Cerebellar cortex (tissue), 1 donor: ENCODE measurements at regions not wholly inside any gene's neighbourhood (a gene's known extent, or its start where the extent isn't known, plus 50 kb on each side); places are given as distances from the start of the nearest gene placed in this dataset.

ENCODE experiments used
- DNase-seq: peaks from one replicate; pipeline ENCODE4 v3.0.0-alpha.2; 2015; ENCODE audit warnings: low spot score

DNA sequence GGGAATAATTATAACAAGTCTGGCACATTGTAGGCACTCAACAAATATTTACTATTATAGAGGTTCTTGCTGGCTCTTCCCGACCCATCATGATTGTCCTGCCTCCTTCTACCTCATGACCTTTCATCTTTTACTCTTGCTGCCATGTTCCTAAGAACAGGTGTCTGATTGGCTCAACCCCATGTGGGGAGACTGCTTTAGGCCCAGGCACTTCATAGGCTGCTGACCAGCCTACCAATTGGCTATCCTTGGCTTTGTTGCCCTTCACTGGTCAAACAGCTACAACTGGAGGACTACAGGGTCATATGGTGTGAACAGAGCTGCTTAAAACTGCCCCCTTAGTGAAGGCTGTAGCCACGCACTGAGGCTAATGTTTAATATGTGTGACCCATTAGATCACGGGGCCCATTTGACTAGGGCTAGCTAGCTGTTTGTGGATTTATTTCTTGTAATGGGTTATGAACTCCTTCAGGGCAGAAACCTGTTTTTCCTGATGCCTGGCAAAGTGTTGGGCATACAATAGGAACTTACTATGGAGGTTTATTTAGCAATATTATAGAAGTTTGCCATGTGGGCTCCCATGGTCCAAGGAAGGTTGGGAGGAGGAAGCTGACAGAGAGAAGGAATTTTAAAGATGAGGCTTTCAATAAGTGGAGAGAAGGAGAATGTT, 239.9 kb upstream of the TBC1D5 start:
- no peak for DNase-seq

DNA sequence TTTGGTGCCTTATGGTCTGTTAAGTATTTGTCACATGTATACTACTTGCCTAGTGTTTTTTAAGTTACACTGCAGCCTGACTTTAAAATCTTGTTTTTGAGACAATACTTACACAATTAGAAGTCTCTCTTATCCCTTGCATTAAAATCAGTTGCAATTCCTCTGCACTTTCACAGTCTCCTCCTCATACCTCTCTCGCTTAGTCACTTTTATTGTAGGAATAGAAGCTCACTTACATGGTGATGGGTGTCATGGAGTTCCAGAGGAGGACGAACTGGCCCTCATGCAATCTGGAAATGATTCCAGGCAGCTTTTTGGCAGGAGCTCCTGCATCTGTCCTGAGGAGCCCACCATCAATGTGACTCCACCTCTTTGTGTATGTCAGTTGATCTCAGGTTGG, 238.4 kb upstream of the TBC1D5 start:
- no peak for DNase-seq

DNA sequence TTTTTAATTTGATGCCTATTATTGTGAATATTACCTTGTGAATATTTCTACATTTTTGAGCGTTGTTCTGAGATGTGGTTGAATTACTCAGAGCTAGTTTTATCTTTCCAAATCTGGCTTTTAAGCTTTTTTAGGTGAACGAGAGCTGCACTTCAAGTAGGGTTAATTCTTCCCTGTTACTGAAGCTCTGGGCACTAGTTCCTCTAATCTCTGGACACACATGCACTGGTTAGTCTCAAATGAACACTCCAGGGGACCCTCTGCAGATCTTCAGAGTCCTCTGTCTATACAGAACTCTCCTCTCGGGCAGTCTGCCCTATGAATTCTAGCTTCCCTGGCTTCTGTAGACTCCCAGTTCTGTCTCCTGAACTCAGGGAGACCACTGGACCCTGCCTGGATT, 237.5 kb upstream of the TBC1D5 start:
- no peak for DNase-seq

DNA sequence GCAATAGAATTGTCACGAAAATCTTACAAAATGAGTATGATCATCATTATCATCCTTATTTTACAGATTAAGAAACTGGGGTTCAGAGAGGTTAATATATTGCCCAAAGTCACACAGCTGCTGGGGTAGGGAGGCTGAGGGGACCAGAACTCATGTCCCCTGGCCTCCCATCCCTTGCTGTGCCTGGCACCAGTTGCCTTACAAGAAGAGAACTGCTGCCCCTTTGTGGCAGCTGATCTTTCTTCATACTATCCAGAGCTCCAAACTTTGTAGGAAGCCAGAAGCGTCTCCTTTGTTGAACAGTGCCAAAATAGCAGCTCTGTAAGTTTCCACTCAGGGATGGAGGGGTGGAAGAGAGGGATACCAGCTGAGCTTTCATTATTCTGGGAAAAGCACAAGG, 236.8 kb upstream of the TBC1D5 start:
- no peak for DNase-seq

DNA sequence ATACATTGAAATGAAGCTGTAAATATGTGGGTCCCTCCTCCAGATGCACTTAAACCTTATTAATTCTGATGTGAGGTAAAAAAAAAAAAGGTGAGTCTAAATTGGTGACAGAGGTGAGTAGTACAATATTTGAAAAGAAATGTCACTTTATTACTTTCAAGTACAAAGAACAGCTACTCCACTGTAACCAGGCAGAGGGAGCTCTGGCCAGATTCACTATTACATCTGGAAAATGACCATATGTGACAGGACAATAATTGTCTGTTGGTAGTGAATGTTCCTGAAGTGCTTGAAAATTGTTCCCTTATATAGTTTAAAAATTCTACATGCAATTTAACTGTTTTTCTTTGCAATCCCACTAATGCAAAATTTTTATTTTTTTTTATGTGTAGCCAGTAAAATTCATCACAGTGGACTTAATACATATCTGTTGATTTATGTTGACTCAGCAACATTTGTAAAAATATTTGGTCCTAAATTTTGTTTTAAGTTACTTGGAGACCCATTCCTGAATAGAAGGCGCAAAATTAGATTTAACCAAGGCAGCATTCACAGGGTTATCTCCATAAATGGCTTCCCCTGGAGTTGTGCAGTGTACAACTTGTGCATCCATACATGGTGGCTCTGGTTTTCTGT, 231.9 kb upstream of the TBC1D5 start:
- DNase-seq, result no peak

GRCh38 chr3:17972959-17973906, 230.8 kb upstream of the TBC1D5 start:
- DNase-seq, result no peak

GRCh38 chr3:17972476-17972875, 230.0 kb upstream of the TBC1D5 start:
- DNase-seq, result no peak

- DNase-seq, result no peak
Measured at GRCh38 chr3:17972030-17972429, 229.6 kb upstream of the TBC1D5 start.

DNA sequence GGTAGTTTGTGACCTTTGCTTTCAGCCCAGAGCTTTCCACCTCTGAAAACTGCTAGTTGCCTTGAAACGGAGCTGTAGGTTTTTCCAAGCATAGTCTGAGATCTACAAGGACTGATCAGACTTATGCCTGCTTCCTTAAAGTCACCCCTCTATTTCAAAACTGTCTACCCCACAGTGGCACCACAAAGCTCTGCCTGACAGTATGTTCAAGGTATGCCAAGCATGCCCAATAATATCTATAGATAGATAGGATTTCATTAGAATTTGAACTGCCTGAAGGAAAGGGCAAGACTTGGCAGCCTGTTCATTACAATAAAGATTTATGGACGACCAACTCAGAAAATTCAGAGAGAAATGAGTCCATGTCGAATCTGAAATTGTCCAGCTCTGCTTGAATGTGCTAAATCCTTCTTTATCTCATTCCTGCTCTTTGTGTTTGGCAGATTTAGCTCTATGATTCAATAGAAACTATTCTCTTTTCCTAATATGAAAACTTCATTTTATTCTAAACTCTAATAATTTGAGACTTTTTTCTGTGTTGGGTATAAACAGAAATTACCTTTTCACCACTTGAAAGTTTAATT, 227.6 kb upstream of the TBC1D5 start:
- DNase-seq, result no peak

DNA sequence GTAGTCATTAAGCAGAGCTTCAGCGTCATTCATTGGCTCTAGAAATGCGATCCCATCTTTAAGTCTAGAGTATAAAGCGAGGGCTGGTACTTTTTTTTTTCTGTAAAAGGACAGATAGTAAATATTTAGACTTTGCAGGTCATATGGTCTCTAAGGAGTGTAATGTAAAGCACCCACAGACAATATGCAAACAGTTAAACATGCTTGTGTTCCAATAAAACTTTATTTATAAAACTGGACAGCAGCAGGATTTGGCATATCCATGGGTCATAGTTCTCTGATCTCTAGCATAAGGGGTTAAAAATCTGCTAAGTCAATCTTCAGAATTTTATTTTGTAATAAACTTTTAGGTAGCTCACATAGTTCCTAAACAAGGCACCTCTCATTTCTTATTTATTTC, 226.8 kb upstream of the TBC1D5 start:
- no peak for DNase-seq

DNA sequence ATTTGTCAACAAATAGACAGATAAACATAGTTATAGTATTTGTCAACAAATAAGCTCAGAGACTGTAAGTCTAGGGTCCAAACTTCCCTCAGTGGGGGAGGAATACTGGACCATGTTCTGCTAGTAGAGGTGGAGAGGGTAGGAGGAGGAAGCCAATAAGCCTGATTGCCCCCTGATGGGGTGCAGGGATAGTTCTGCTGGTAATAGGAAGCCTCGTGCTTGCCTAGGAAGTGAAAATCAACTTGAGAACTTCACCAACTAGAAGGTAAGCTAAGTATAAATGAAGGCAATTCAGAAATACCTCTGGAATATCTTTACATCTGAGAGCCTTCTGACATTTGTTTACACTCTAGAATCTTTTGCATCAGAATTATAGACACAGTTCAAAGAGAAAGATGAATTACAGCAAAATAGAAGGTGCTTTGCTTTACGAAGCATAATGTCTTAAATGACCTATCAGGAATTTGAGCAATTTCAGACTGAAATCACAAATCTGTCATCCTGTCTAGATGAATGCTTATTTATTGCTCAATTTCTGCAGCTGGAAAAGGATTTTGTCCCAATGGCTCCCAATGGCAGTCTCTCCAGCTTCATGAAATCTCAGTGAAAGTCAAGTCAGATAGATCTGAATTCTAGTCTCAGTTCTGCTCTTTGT, 225.6 kb upstream of the TBC1D5 start:
- DNase-seq, result no peak

DNA sequence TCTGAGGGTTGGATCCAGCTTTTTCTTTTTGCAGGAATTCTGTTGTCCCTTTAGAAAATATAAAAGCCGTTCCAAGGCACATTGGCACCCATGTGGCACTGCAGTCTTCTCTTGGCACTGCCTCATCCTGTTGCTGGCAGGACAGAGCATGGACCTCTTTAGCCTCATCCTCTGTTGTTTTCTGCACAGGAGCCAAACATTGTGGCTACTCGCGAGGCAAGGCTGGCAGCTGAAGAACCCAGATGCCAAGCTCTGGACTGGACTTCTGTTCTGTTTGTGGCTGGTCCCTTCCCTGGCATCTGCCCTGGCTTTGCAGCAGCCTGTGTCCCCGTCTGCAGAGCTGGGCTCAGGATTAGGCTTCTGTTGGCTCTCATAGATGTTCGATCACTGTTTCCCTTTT, 224.7 kb upstream of the TBC1D5 start:
- peak; percentile 63 for DNase-seq

- no peak for DNase-seq
Measured at GRCh38 chr3:17965331-17965730, 222.9 kb upstream of the TBC1D5 start.

GRCh38 chr3:17964108-17964507, 221.7 kb upstream of the TBC1D5 start:
- no peak for DNase-seq

- no peak for DNase-seq
Measured at GRCh38 chr3:17955411-17955810, 213.0 kb upstream of the TBC1D5 start.

- no peak for DNase-seq
Measured at GRCh38 chr3:17954801-17955200, 212.4 kb upstream of the TBC1D5 start.

DNA sequence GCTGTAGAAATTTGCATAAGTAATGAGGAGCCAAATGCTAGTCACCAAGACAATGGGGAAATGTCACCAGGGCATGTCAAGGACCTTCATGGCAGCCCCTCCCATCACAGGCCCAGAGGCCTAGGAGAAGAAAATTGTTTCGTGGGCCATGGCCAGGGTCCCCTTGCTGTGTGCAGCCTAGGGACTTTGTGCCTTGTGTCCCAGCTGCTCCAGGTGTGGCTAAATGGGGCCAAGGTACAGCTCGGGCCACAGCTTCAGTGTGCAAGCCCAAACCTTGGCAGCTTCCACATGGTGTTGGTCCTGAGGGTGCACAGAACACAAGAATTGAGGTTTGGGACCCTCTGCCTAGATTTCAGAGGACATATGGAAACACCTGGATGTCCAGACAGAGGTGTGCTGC, 208.8 kb upstream of the TBC1D5 start:
- DNase-seq, result no peak

DNA sequence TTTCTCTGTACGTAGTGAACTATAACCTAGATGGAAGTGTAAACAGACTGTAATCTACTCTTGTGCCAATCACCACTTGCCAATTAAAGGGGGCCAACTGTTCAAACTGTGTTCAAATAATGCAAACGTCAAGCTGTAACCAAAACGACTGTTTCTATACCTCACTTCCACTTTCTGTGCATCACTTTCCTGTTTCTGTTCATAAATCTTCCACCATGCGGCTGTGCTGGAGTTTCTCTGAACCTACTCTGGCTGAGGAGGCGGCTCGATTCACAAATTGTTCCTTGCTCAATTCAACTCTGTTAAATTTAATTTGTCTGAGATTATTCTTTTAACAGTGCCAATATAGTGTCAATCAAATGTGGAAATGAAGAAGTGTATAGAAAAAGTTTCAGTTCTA, 206.7 kb upstream of the TBC1D5 start:
- DNase-seq, result no peak

DNA sequence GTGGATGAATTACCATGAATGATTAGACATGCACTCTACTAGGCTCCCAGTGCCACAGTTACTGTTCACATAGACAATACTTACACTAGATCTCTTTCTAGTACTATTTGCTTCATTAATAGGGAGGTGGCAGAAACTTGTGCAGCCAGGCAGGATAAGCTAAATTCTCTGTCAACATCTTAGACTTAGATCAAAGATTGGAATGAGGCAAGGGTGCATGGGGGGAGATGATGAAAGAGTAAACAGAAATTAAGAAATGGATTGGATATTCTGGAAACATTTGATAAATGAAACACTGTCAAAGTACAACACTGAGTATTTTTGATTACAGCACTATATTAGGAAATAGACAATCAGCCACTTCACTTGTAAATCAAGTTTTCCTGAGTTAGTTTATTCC, 205.4 kb upstream of the TBC1D5 start:
- DNase-seq, result no peak

DNA sequence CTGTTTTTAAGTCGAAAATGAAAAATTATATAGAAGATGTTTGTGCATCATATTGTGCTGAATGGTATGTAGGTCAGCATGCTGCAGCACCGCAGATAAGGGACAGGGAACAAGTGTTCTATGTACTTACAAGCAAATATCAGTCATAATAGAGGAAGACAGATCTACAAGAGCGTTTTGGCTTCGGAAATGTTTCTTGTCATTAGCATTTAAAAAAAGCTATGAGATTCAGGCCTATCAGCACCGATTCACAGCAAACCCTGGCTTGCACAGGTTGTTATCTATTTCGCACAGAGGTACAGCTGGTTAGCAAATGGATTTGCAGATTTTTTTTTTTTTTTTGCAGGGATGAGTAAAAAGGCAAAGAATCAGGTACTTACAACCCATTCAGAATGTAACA, 204.2 kb upstream of the TBC1D5 start:
- no peak for DNase-seq

GRCh38 chr3:17945799-17946399, 203.5 kb upstream of the TBC1D5 start:
- DNase-seq, result no peak
